Left lobe of liver (tissue), 2 donors: ENCODE measurements at regions not wholly inside any gene's neighbourhood (a gene's known extent, or its start where the extent isn't known, plus 50 kb on each side); places are given as distances from the start of the nearest gene placed in this dataset.

ENCODE experiments used
- ATAC-seq: fragments of 200-7000 bp; cut with Tn5 transposase; one replicate; pipeline ENCODE4 v1.9.1; 2020; ENCODE audit warnings: mild to moderate bottlenecking, moderate library complexity
- DNase-seq: peaks from one replicate; pipeline ENCODE4 v3.0.0-alpha.2; 2020; ENCODE audit warnings: low spot score
- donor health status: DM: no; HTN: no; CAD: no; lungs with moderate emphysema.
- donor health status: DM: no; HTN: yes; CAD: no.

DNA sequence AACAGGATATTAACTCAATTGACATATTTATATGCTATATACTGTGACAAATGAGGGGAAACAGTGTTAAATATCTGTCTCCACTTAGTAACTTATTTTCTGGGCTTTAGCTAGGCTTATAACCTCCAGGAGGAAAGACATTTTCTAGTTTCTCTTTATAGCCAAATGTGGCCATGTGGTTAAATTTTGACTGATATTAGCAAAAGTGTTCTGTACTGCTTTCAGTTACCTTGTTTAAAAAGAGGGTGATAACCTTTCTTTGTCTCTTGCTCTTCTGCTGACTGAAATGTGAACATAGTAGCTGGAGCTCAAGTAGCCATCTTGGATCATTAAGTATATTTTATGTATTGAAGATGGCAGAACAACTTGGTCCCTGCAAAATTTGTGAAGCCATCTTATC lies 253.7 kb downstream of the PDHA2 start:
- DNase-seq (no peak), ATAC-seq (no peak)

GRCh38 chr4:96094183-96094582 lies 254.3 kb downstream of the PDHA2 start:
- ATAC-seq (no peak), DNase-seq (no peak)

DNA sequence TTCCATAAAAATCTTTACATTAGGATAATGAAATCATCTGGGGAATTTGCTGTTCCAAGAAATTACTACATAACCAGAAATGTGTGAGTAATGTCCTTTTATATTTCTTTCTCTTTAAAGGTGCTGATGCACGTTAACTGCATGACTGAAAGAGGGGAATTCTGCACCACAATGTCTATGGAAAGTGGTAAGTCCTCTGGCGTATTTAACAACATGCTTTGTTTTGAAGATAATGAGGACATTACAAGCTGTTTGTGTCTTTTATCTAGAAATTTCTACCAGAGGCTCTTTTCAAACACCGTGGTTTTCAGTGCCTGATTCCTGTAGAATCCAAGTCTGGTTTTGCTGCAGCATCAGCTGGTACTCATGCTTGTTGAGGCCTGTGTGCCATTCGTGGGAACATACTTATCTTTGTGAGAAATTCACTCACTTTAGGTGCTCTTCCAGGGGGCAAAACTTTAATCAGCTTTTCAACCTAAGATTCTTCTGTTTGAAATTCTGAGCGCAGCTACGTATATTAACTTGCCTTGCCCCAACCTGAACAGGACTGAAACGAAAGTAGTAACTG lies 257.2 kb downstream of the PDHA2 start:
- DNase-seq, result no peak
- no peak for ATAC-seq

DNA sequence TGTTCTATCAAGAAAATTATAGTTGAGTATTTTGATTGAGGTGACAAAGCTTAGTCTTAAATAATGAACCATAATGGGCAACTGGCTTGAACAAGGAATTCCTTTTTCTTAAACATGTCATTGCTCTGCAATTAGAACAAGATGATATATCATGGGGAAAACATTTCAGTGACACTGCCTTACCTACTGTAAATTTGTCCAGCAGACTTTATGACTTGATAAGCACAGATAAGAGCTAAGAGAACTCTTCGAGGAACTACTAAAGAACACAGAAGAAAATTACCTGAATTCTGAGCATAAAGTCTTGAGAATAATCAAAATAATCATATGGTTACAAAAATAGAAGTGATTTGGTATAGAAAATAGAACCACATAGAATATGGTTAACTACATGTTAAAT lies 257.8 kb downstream of the PDHA2 start:
- DNase-seq (no peak), ATAC-seq (no peak)

- no peak for DNase-seq
- no peak for ATAC-seq
Observed at GRCh38 chr4:96099031-96099430, 259.1 kb downstream of the PDHA2 start.

GRCh38 chr4:96102541-96103026 lies 262.7 kb downstream of the PDHA2 start:
- no peak for DNase-seq
- no peak for ATAC-seq

GRCh38 chr4:96103086-96103485 lies 263.2 kb downstream of the PDHA2 start:
- ATAC-seq, result no peak
- no peak for DNase-seq

- ATAC-seq, result no peak
- DNase-seq, result no peak
Observed at GRCh38 chr4:96108146-96108545, 268.3 kb downstream of the PDHA2 start.

GRCh38 chr4:96112631-96113030 lies 272.7 kb downstream of the PDHA2 start:
- DNase-seq, result no peak
- no peak for ATAC-seq

DNA sequence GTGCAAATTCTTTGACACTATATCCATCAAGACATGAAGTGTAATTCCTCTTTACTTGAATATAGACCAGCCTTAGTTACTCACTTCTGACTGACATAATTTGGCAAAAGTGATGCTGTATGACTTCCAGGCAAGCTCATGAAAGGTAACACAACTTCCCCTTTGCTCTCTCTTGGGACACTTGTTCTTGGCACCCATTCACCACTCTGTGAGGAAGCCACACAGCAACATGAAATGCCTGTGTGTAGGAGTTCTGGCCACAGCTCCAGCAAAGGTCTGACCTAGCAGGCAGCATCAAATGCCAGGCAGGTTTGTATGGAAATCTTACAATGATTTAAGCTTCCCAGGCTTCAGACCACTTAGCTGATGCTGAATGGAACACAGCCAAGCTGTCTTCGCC lies 280.3 kb downstream of the PDHA2 start:
- ATAC-seq (no peak), DNase-seq (no peak)

GRCh38 chr4:96126227-96126626 lies 286.3 kb downstream of the PDHA2 start:
- ATAC-seq (no peak), DNase-seq (no peak)

DNA sequence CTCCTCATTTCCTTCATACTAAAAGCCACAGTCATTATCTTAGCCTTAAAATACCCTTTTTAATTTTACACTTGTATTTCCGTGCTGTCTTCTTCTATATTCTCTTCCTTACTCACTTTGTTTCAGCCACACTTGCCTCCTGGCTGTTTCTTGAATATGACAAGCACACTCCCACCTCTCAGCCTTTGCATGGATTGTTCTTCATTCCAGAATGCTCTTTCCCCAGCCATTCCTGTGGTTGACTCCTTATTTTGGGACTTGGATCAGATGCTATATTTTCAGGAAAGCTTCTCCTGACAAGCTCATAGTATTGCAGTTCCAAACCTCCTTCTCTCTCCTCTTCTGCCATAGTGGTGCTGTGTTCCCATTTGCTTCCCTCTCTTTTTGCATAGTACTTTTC lies 291.3 kb downstream of the PDHA2 start:
- no peak for ATAC-seq
- DNase-seq, result no peak

DNA sequence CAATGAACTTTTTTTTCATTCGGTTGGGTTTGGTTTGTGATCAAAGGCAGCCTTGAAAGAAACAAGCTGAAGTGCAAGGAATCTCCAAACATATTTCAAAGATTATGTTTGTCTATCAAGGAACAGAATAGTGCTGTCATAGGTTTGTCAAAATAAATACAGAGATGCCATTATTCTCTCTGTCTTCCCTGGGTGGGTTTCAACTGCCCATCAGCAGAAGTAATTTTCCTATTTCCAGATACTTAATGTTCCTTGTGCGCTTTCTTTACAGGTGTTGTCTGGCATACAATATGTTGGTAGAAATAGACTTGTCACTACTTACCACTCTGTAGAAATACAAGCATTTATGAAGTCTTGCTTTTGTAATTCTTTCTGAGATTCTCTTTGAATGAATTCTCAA lies 294.9 kb downstream of the PDHA2 start:
- DNase-seq (no peak), ATAC-seq (no peak)

GRCh38 chr4:96136056-96136455 lies 296.2 kb downstream of the PDHA2 start:
- no peak for DNase-seq
- ATAC-seq, result no peak

- ATAC-seq, result no peak
- DNase-seq, result no peak
Observed at GRCh38 chr4:96139251-96139929, 299.5 kb downstream of the PDHA2 start.

DNA sequence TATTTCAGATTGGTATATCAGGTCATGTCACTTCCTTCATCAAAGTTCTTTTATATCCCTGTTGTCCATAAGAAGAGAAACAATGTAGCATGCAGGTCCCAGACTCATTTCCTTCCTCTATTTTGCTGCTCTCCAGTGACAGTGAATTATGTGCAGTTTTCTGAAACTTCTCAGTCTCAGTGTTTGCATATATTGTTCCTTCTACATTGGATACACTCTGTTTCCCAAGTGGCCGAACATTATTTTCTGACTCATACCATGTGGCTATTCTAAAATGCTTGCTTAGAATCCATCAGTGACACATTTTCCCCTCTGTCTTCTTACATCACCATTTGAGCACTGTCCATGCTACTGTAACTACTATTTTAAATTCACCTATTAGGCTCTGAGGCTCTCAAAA lies 305.7 kb downstream of the PDHA2 start:
- no peak for DNase-seq

DNA sequence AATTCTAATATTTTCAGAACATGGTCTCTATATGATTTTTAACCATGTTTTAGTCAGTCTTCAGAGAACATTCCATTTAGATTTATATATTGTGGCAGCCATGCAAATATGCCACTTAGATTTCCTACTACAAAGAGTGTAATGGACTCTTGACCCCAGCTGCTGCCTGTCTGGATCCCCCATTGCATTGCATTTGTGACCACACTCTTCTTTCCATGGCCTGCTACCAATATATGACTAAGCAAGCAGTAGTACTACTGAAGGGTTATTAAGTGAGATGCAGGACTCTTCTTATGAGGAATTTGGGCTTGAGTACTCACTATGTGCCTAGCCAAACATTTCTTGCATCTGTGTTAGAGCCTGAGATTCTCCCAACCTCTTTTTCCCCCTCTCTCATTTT lies 306.8 kb downstream of the PDHA2 start:
- DNase-seq, result no peak
- ATAC-seq, result no peak

More for the DNA sequence above, 305.7 kb downstream of the PDHA2 start:
- no peak for ATAC-seq

DNA sequence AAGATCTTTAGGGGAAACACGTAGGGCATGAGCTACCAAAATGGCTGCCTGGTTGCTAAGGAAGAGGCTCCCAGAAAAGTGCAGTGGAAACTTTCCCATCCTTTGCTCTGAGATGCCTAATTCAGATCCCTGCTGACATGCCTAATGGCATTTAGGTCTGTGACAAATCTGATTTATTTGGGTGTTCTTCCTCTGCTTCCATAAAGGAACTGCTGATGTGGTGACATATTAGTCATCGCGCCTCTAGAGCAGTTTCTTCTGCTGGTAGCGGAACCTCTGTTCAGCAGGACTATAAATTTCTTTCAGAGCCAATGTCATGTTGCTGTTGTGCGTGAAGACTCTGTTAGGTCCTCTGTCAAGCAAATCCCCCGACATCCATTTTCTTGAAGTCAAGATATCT lies 310.0 kb downstream of the PDHA2 start:
- no peak for DNase-seq
- ATAC-seq, result no peak

DNA sequence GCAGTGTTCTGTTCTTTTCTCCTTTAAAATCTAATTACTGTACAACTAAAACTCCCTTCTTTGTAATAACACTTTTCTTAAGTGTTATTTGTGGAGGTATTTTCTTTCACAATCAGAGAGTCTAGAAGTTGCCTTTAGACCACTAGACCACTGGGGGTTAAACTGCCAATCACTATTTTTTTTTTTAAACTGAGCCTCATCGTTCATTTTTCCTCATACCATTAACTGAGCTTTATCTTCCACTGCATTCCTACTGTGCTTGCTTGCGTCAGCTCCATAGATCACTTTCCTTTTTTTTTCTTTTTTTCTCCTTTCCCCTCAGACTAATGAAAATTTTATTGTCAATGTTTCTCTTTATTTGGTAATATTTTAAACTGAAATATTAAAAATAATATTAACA lies 310.6 kb downstream of the PDHA2 start:
- DNase-seq (no peak), ATAC-seq (no peak)

- DNase-seq, result no peak
- ATAC-seq, result no peak
Observed at GRCh38 chr4:96152824-96153223, 312.9 kb downstream of the PDHA2 start.

DNA sequence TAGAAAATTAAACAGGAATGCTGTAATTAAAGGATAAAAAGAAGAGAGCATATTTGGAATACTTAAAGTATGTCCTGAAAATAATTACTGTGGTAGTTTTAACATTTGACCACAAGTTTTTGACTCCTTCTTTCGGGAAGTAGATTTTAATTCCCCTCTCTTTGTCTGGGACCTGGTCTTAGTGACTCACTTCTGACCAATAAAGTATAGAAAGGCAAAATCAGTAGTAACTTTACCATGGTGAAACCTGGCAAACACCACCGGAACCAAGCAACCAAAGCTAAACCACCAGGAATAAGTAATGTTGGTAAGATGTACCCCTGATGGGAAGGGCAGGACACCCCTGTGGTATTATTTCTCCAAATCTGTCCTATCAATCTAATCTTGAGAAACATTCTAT lies 314.8 kb downstream of the PDHA2 start:
- ATAC-seq (no peak), DNase-seq (no peak)

GRCh38 chr4:96162636-96163035 lies 322.7 kb downstream of the PDHA2 start:
- no peak for ATAC-seq

DNA sequence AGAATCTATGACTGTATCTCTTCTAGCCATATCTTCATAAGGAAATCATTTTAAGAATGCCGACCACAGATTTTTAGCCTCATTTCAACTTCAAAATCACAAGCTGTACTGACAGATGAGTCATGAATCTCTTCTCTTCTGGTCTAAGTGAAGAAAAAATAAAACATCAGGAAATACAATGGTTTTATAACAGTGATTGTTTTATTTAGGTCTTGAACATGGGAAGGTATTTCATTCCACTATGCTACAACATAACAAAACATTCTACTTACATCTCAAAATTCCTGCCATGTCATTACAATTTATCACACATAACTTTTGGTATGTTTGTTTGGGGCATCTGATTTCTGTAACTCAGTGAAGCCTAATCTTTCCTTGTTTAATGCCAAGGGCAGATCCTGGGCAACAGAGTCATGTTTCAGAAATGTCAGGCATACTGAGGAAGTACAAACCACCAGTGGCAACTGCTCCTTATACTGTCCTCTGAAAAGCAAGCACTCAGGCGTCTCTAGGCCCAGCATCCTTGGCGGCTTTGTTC lies 325.0 kb downstream of the PDHA2 start:
- ATAC-seq (no peak), DNase-seq (no peak)

More at GRCh38 chr4:96162636-96163035, 322.7 kb downstream of the PDHA2 start:
- no peak for DNase-seq
